HepG2 (cell line): ENCODE measurements at regions not wholly inside any gene's neighbourhood (a gene's known extent, or its start where the extent isn't known, plus 50 kb on each side); places are given as distances from the start of the nearest gene placed in this dataset.

Experiments
- ATAC-seq: fragments of 200-7000 bp; cut with Tn5 transposase; 3 replicates; pipeline ENCODE4 v1.9.1; 2020; ENCODE audit warnings: mild to moderate bottlenecking, moderate library complexity
- BruUV-seq: library from RNA; stranded (reverse); fragments of 400-500 nt; replicated peaks from 2 replicates; lab custom pipeline; 2021; lab: Mats Ljungman, UMichigan
- CTCF ChIA-PET: fragments of 300-600 bp; formaldehyde crosslinking; extraction: SDS; loops from one replicate; lab custom pipeline; 2021; ENCODE audit warnings: low total read pairs, inconsistent platforms, low intra/inter-chr PET ratio; lab: Yijun Ruan, JAX
- POLR2A ChIA-PET: fragments of 350-600 bp; sonication (Branson Sonifier 250); formaldehyde crosslinking; loops from one replicate; lab custom pipeline; 2020; ENCODE audit warnings: antibody characterized with exemption, inconsistent platforms; lab: Yijun Ruan, JAX
- DNase-seq: peaks from one replicate; pipeline ENCODE4 v3.0.0-alpha.2; 2015; ENCODE audit warnings: low spot score
- FAIRE-seq: peaks from 3 replicates; lab custom pipeline; 2011; peaks lifted over from hg19 to GRCh38; lab: Jason Lieb, UNC
- H2AFZ ChIP-seq: one replicate; pipeline ENCODE4 v1.6.1; 2011; ENCODE audit warnings: low read length, inconsistent platforms
- H3K27ac ChIP-seq: fragments of 300-600 bp; 3 replicates; pipeline ENCODE4 v1.8.0; 2011; ENCODE audit warnings: mixed run types, mild to moderate bottlenecking, mixed read lengths, low read length, inconsistent platforms; ENCODE audit not compliant: insufficient read depth; ENCODE audit errors: extremely low read length
- H3K27me3 ChIP-seq, 2 experiments: fragments of 200-600 bp in 1 of 2; 2 replicates in 1 of 2; 3 replicates in 1 of 2; pipeline versions ENCODE4 v1.6.0 to v1.8.0; 2011; ENCODE audit warnings: low read length in 2 of 2, mild to moderate bottlenecking in 2 of 2, moderate library complexity in 2 of 2, inconsistent platforms in 1 of 2; ENCODE audit not compliant: insufficient read depth in 2 of 2, control insufficient read depth in 1 of 2
- H3K36me3 ChIP-seq, 2 experiments: fragments of 200-600 bp in 1 of 2; replicated peaks in 1 of 2; 2 replicates in 1 of 2; 3 replicates in 1 of 2; pipeline versions ENCODE4 v1.5.1 to v1.8.0; 2011; ENCODE audit warnings: low read length in 2 of 2, inconsistent platforms in 1 of 2; ENCODE audit not compliant: insufficient read depth in 2 of 2, control insufficient read depth in 1 of 2
- H3K4me1 ChIP-seq: 2 replicates; pipeline ENCODE4 v1.5.1; 2012; ENCODE audit warnings: low read length, inconsistent platforms; ENCODE audit not compliant: insufficient read depth
- H3K4me2 ChIP-seq: 2 replicates; pipeline ENCODE4 v1.6.0; 2011; ENCODE audit warnings: low read depth, low read length, inconsistent platforms
- H3K4me3 ChIP-seq, 3 experiments: fragments of 200-600 bp in 1 of 3; sonication (generic), shearing (Covaris generic) in 1 of 3; replicated peaks in 1 of 3; 2 replicates each; pipeline ENCODE4 v1.5.1; 2011 to 2016; ENCODE audit warnings: low read length in 3 of 3, inconsistent platforms in 2 of 3, low read depth in 2 of 3, mild to moderate bottlenecking in 2 of 3, control low read depth in 1 of 3, mixed read lengths in 1 of 3; ENCODE audit not compliant: insufficient read depth in 1 of 3
- H3K79me2 ChIP-seq: one replicate; pipeline ENCODE4 v1.6.1; 2011; ENCODE audit warnings: low read length, inconsistent platforms; ENCODE audit not compliant: insufficient read depth
- H3K9ac ChIP-seq: 2 replicates; pipeline ENCODE4 v1.6.0; 2011; ENCODE audit warnings: mild to moderate bottlenecking, low read depth, low read length, inconsistent platforms; ENCODE audit not compliant: insufficient read depth
- H3K9me3 ChIP-seq: 2 replicates; pipeline ENCODE4 v1.5.1; 2012; ENCODE audit warnings: mild to moderate bottlenecking, low read length
- H4K20me1 ChIP-seq: 2 replicates; pipeline ENCODE4 v1.6.0; 2011; ENCODE audit warnings: inconsistent platforms, mild to moderate bottlenecking, low read length, moderate library complexity; ENCODE audit not compliant: insufficient read depth
- DMTF1 ChIP-seq: sonication (generic); formaldehyde crosslinking; IDR thresholded peaks from 2 replicates; pipeline ENCODE4 v1.4.0; 2020; ENCODE audit warnings: mild to moderate bottlenecking, missing genetic modification reagents
- GRHL1 ChIP-seq: sonication (generic); formaldehyde crosslinking; conservative IDR thresholded peaks from 2 replicates; pipeline ENCODE4 v1.8.0; 2022; ENCODE audit warnings: missing genetic modification reagents
- KLF13 ChIP-seq: sonication (generic); formaldehyde crosslinking; IDR thresholded peaks from 2 replicates; pipeline ENCODE4 v1.4.0; 2020; ENCODE audit warnings: mild to moderate bottlenecking, missing genetic modification reagents
- NR2C2 ChIP-seq: sonication (generic); formaldehyde crosslinking; IDR thresholded peaks from 2 replicates; pipeline ENCODE4 v1.4.0; 2020; ENCODE audit warnings: missing genetic modification reagents, mild to moderate bottlenecking, moderate library complexity, borderline replicate concordance
- RORA ChIP-seq: sonication (generic); formaldehyde crosslinking; IDR thresholded peaks from 2 replicates; pipeline ENCODE4 v1.5.0; 2020; ENCODE audit warnings: mild to moderate bottlenecking, missing genetic modification reagents, moderate library complexity
- ZKSCAN1 ChIP-seq: fragments of 150-350 bp; IDR thresholded peaks from 2 replicates; pipeline ENCODE4 v1.6.1; 2014; ENCODE audit warnings: low read length
- ZXDC ChIP-seq: sonication (generic); formaldehyde crosslinking; IDR thresholded peaks from 2 replicates; pipeline ENCODE4 v1.5.0; 2020; ENCODE audit warnings: mild to moderate bottlenecking, missing genetic modification reagents
- WGBS: methylation state at CpG from one replicate; pipeline ENCODE4 v1.1.6; 2017; ENCODE audit warnings: low lambda C conversion rate; 5-methylcytosine and 5-hydroxymethylcytosine counted together
- in situ Hi-C: cut with HindIII; loops from 2 replicates; pipeline ENCODE4 v1.10.0; 2017; ENCODE audit warnings: low pct_unique_long_range_greater_than_20kb; ENCODE audit not compliant: extremely low pct_ligation_motif_present
- intact Hi-C: fragments of 100-400 bp; cut with micrococcal nuclease; formaldehyde crosslinking; loops from one replicate; pipeline ENCODE4 v1.10.0; 2022; ENCODE audit not compliant: unreplicated experiment

- POLR2A ChIA-PET: no interaction called here
- Histone ChIP-seq H2AFZ (no peak overlapping the region), H4K20me1 (no peaks in the 10 kb centered on the region), H3K27me3 (peaks cover 18 to 87% of the 10 kb centered on the region in 2 experiments), H3K9ac (no peak overlapping the region), H3K4me1 (peaks cover 12% of the 10 kb centered on the region), H3K36me3 (no peaks in the 10 kb centered on the region), H3K4me3 (no peak overlapping the region), H3K9me3 (no peaks in the 10 kb centered on the region), H3K4me2 (no peak overlapping the region), H3K27ac (no peak overlapping the region), H3K79me2 (no peaks in the 10 kb centered on the region)
- 55% methylated on average over 19 of the region's 28 CpGs for WGBS
- no peak for FAIRE-seq
- TF ChIP-seq GRHL1 (no peak), NR2C2 (CRISPR knock-in tag) (no peak)
- in situ Hi-C loops (no loop called here), intact Hi-C loops (no loop called here)
- no TSS peak for BruUV-seq
- DNase-seq: no peak
- no peak for ATAC-seq
- CTCF ChIA-PET: no interaction called here
These were observed 76.4 kb upstream of the PPARA start for GRCh38 chr22:46073683-46074504.

- H3K36me3 ChIP-seq: no peaks in the 10 kb centered on the region
- DNase-seq (no peak), FAIRE-seq (no peak), ATAC-seq (no peak)
- no TSS peak for BruUV-seq
- H3K9ac ChIP-seq: no peak overlapping the region
- intact Hi-C loops: no loop called here
- no peak overlapping the region for H2AFZ ChIP-seq
- H3K9me3 ChIP-seq: no peaks in the 10 kb centered on the region
- in situ Hi-C loops: no loop called here
- no peaks in the 10 kb centered on the region for H4K20me1 ChIP-seq
- peaks cover 16 to 76% of the 10 kb centered on the region in 2 experiments for H3K27me3 ChIP-seq
- H3K4me1 ChIP-seq: peaks cover 12% of the 10 kb centered on the region
- 35% methylated on average over 5 of the region's 19 CpGs for WGBS
- ChIA-PET CTCF (no interaction called here), POLR2A (no interaction called here)
- no peak overlapping the region for H3K27ac ChIP-seq
- no peak overlapping the region for H3K4me2 ChIP-seq
- H3K4me3 ChIP-seq: no peak overlapping the region
- H3K79me2 ChIP-seq: no peaks in the 10 kb centered on the region
- TF ChIP-seq KLF13 (no peak), DMTF1 (CRISPR knock-in tag) (no peak), ZKSCAN1 (no peak), RORA (no peak), ZXDC (no peak)
These were observed 75.4 kb upstream of the PPARA start for GRCh38 chr22:46074771-46075551.
